Stimulated activated naive CD8-positive, alpha-beta T cell treated with anti-CD3 and anti-CD28 coated beads, Interleukin-15, Interleukin-2, amounts not matched to agents 100 U/mL and 50 U/mL, for 24 hours (primary cell): ENCODE measurements at regions not wholly inside any gene's neighbourhood (a gene's known extent, or its start where the extent isn't known, plus 50 kb on each side); places are given as distances from the start of the nearest gene placed in this dataset.
"Not testable (repeated sequence)": the region's sequence is repeated elsewhere in the genome, so short reads cannot be mapped to it uniquely, and the experiment has no call there.

Source experiments
- ATAC-seq: fragments of 150-1000 bp; cut with Tn5 transposase; one replicate; pipeline ENCODE4 v1.10.0; 2021
- DNase-seq: peaks from one replicate; pipeline ENCODE4 v3.0.0; 2021

GRCh38 chr22:47405222-47405621 is 642.8 kb downstream of the TBC1D22A start:
- DNase-seq, ATAC-seq: not testable (repeated sequence)

- DNase-seq = no peak
- ATAC-seq = no peak
Observed at GRCh38 chr22:47402876-47403525, 640.6 kb downstream of the TBC1D22A start.

- ATAC-seq = no peak
- DNase-seq = no peak
Observed at GRCh38 chr22:47401976-47402770, 639.7 kb downstream of the TBC1D22A start.

- DNase-seq = no peak
- no peak for ATAC-seq
Observed at GRCh38 chr22:47401592-47401898, 639.1 kb downstream of the TBC1D22A start.

DNA sequence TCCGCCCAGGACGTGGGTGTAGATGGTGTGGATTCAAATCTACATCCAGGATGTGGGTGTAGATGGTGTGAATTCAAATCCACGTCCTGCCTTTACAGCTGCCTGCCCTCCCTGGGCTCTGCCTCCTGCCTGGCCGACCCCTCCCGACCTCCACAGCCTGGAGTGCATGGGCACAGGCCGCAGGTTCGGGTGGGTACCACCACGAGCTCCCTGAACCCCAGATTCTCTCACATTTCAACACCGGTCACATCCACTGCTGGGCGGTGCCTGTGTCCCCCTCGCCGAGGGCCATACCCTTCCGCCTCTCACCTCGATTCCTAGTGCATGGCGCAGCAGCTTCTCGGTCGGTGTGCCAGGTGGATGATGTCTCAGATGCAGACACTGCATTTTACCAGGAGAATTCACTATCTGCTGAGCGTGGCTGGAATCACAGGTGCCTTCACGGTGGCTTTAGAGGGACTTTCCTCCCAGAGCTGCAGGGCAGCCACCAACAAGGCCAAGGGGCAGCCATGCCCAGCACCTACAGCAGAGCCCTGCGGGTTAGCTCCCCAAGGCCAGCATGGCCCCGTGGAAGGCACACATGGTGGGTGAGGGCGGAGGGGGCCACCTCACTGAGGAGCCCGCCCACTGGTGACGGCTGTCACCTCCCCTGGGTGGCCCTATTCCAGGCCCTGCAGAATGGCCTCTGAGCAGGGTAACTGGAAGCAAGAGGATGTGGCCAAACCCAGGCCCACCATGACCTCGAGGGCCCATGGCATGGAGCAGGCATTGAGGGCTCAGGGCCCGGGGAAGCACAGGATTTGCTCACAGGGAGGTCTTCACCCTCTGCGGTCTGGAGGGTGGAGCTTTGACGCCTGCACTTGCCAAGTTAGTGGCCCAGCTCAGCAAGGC is 638.5 kb downstream of the TBC1D22A start:
- ATAC-seq (no peak), DNase-seq (no peak)

- ATAC-seq, DNase-seq: not testable (repeated sequence)
Observed at GRCh38 chr22:47400131-47400530, 637.7 kb downstream of the TBC1D22A start.

GRCh38 chr22:47398921-47399790 is 636.7 kb downstream of the TBC1D22A start:
- ATAC-seq (peak; percentile 12), DNase-seq (no peak)

DNA sequence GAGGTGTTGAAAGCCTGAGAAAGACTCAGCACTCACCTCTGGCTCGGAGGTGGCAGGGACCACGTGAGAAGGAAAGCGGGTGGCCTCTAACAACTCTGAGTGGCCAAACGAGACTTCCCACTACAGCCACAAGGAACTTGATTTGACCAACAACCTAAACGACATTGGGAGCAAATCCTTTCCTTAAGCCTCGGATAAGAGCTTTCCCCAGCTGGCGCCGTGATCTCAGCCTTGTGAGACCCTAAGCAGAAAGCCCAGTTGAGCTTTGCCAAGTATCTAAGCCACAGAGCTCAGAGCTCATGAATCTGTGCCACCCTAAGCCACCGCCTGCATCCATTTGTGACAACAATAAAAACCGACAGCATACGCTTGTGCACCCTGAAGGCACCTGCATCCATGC is 636.0 kb downstream of the TBC1D22A start:
- DNase-seq (no peak), ATAC-seq (no peak)

GRCh38 chr22:47397673-47398072 is 635.2 kb downstream of the TBC1D22A start:
- no peak for ATAC-seq
- DNase-seq = no peak

GRCh38 chr22:47396515-47396914 is 634.1 kb downstream of the TBC1D22A start:
- DNase-seq (no peak), ATAC-seq (no peak)

DNA sequence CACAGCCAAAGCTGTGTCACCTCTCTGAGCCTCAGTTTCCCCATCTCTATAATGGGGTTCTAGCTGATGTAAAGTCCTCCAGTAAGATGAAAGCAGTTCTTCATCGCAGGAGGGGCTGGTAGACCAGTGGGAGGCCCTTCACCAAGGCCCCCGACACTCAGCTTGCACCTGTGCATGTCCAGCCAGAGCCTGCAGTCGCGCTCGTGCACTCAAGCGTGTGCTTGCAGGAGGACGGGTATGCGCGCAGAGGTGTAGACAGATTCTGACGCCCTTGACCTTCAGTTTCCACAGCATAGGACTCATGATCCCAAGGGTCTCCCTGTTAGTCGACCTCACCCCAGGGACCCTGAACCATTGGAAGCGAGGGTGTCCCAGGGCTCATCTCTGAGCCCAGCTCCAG is 633.7 kb downstream of the TBC1D22A start:
- ATAC-seq (no peak), DNase-seq (no peak)

GRCh38 chr22:47395481-47395880 is 633.0 kb downstream of the TBC1D22A start:
- DNase-seq (no peak), ATAC-seq (no peak)

- ATAC-seq = no peak
- no peak for DNase-seq
Observed at GRCh38 chr22:47394504-47395440, 632.3 kb downstream of the TBC1D22A start.

DNA sequence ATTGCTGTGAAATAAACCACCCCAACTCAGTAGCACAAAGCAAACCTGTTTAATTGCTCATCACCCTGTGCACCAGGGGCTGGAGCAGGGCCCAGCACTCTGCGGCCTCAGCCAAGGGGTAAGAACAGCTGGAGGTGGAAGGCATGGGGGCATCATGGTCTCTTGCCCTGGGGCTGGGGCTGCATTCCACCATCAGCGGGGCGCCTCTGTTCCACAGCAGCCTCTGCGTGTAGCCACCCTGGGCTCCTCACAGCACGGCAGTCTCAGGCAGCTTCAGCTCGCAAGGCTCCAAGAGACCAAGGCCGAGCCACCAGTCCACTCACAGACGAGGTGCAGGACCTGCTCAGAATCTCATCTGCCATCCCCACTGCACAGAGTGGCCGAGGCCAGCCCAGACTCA is 630.7 kb downstream of the TBC1D22A start:
- ATAC-seq = no peak

DNA sequence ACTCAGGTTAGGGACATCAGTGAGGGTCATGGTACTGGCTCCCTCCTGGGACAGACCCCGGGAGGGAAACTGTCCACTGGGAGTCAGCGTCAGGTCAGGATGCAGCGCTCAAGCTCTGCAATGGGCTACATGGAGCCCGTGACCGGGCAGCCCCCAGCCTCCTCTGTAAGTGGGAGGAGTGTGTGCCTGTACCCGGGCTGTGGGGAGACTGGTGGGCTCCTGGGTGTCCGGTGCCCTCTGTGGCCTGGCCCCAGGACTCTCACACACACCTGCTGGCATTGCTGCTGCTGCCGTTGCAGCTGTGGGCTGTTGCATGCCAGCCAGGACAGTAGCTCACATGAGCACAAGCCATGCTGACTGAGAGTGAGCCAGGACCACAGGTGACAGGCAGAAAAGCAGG is 630.3 kb downstream of the TBC1D22A start:
- ATAC-seq (no peak), DNase-seq (no peak)

More for the DNA sequence above, 630.7 kb downstream of the TBC1D22A start:
- no peak for DNase-seq

DNA sequence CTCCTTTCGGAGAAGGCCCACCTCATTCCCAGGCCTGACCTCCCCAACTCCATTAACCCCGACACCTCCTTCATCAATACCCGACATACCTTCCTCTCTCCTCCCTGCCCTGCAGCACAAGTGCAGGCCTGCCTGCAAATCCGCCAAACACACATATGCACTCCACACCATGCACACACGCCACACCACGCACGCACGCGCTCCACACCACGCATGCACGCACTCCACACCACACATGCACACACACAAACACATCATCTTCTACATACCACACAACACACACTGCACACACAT is 629.6 kb downstream of the TBC1D22A start:
- no peak for DNase-seq
- no peak for ATAC-seq

DNA sequence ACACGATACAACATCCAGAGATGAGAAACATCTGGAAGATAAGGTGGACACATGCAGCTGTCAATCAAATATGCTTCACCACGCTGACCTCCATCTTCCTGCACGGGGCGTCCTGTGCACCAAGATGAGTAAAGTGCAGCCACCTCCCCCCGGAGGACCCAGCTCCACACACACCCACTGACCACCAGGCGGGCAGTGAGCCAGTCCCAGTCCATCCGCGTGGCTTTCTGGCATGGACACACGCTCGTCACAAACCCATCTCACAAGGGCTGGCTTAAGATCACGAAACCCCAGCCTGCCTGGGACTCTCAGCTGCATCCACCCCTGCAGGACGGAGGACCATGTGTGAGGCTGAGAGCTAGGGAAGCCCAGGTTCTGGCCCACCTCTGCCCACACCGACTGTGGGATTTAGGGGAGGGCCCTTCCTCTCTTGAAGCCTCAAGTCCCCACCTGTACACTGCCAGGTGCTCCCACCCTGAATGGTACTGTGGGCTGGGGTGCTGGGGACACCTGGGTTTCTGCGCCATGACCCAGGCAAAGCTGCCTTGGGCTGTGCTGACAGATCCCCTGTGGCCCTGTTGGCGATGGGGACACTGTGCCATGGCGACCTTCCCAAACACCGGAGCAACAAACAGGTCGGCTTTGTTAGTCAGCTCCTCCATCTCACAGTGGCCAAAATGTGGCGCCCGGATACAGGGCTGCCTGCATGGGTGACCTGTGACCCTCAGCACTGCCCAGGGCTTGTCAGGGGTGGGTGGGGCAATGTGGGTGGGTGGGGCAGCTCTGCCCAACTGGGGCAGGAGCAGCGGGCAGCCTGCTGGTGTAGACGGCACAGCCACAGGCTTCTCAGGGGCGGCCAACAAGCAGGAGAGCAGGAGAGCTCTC is 629.0 kb downstream of the TBC1D22A start:
- DNase-seq (no peak), ATAC-seq (no peak)

DNA sequence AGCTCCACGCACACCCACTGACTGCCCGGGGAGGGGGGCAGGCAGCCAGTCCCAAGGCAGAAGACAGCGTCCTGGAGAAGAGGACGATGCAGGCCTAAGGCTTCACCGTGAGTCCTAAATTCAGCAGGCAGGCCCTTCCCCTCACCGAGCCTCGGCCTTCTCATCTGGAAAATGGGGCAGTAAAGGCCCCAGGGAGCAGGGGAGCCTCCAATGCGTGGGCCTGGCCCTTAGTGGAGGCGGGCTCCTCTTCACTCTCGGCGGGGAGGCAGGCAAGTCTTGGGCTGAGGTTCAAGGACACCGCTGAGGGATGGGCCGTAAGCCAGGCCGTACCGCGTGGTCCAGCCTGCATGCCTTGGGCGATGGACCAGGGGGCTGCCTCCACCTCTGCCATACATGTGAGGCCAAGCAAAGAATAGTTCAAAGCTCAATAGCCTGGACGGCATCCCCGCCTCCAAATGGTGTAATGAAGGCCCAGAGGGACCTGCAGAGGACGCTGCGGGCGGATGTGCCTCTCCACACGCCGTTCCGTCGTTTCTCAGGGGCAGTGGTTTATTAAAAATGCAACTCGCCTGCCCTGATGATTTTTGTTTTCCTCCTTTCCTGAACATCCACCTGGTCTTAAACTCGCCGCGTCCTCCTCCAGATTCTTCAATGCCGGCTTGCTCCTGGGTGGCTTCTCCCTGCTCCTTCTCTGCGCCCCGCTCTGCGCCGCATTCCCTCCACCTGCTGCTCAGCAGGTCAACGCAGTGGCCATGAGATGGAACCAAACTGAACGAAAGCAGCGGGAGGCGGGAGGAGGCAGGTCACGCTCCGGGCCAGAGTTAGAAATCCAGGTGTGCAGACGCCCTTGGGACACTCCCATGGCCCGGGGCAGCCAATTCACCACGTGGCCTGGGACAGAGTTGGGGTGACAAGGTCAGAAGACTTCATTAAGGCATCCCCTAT is 627.8 kb downstream of the TBC1D22A start:
- no peak for DNase-seq
- ATAC-seq = no peak

DNA sequence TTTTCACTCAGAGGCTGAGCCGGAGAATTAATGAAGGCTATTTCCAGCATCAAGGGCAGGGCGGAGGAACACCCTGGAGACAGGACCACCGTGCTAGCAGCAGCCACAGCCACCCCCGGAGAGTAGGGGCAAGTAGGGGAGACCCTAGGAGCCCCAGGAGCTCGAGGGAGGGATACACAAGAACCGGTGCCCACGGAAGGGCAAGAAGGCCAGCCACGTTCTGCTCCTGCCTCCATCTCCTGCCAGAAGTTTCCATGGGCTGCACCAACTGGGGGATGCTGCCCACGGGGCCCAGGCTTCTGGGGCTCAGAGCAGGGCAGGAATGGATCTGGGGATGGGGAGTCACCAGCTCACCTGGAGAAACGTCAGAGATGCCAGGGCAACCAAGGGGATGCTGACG is 626.8 kb downstream of the TBC1D22A start:
- ATAC-seq (no peak), DNase-seq (no peak)
